Naive thymus-derived CD8-positive, alpha-beta T cell (primary cell): ENCODE measurements at regions not wholly inside any gene's neighbourhood (a gene's known extent, or its start where the extent isn't known, plus 50 kb on each side); places are given as distances from the start of the nearest gene placed in this dataset.
A peak's percentile ranks its signal among the peaks of the same experiment; 100 is the strongest.
"Not testable (repeated sequence)": the region's sequence is repeated elsewhere in the genome, so short reads cannot be mapped to it uniquely, and the experiment has no call there.

Experiments
- ATAC-seq, 2 donors: fragments of 150-1000 bp; cut with Tn5 transposase in 1 of 2; sonication (Bioruptor Pico), chemical (Tn5 transposase) in 1 of 2; 1 replicate in 1 of 2; 2 replicates in 1 of 2; pipeline ENCODE4 v1.10.0; 2021; ENCODE audit warnings: mild to moderate bottlenecking in 2 of 2, moderate library complexity in 2 of 2
- POLR2A ChIA-PET: fragments of 350-600 bp; sonication (Branson Sonifier 250); formaldehyde crosslinking; loops from one replicate; lab custom pipeline; 2021; ENCODE audit warnings: antibody characterized with exemption; lab: Charles Lee
- DNase-seq, 10 donors: peaks; one replicate each; pipeline versions ENCODE4 v3.0.0 to v3.0.0-alpha.2; 2020 to 2022
- H3K27ac Mint-ChIP-seq, 10 donors: one replicate each; pipeline ENCODE4 v1.8.0; 2020 to 2022; ENCODE audit warnings: mild to moderate bottlenecking in 10 of 10, mixed read lengths in 10 of 10, moderate library complexity in 4 of 10, inconsistent platforms in 1 of 10
- H3K27me3 Mint-ChIP-seq, 5 donors: one replicate each; pipeline ENCODE4 v1.8.0; 2021 to 2022; ENCODE audit warnings: mixed read lengths in 5 of 5
- H3K36me3 Mint-ChIP-seq, 3 donors: one replicate each; pipeline ENCODE4 v1.8.0; 2020 to 2022; ENCODE audit warnings: mixed read lengths in 3 of 3, mild to moderate bottlenecking in 2 of 3, inconsistent platforms in 1 of 3
- H3K4me1 Mint-ChIP-seq, 4 donors: one replicate each; pipeline ENCODE4 v1.8.0; 2021 to 2022; ENCODE audit warnings: mixed read lengths in 4 of 4
- H3K4me3 Mint-ChIP-seq, 10 donors: one replicate each; pipeline ENCODE4 v1.8.0; 2020 to 2022; ENCODE audit warnings: mild to moderate bottlenecking in 10 of 10, mixed read lengths in 10 of 10, moderate library complexity in 6 of 10, inconsistent platforms in 1 of 10
- H3K9me3 Mint-ChIP-seq, 9 donors: one replicate each; pipeline ENCODE4 v1.8.0; 2020 to 2022; ENCODE audit warnings: mixed read lengths in 9 of 9, mild to moderate bottlenecking in 3 of 9, inconsistent platforms in 1 of 9, moderate library complexity in 1 of 9

GRCh38 chr13:22770891-22771290 lies 409.9 kb upstream of the SGCG start:
- POLR2A ChIA-PET: no interaction called here
- no peak overlapping the region for H3K27ac Mint-ChIP-seq
- peaks cover 0 to 2% (median 0%) of the 10 kb centered on the region in 3 donors for H3K36me3 Mint-ChIP-seq
- no peak overlapping the region for H3K4me3 Mint-ChIP-seq
- H3K27me3 Mint-ChIP-seq: peaks cover 0 to 28% (median 5%) of the 10 kb centered on the region in 5 donors
- DNase-seq (no peak), ATAC-seq (no peak)
- H3K9me3 Mint-ChIP-seq: peaks cover 0 to 6% (median 0%) of the 10 kb centered on the region in 9 donors
- no peaks in the 10 kb centered on the region for H3K4me1 Mint-ChIP-seq

GRCh38 chr13:22773465-22773864 lies 407.3 kb upstream of the SGCG start:
- H3K36me3 Mint-ChIP-seq: peaks cover 0 to 2% (median 0%) of the 10 kb centered on the region in 3 donors
- POLR2A ChIA-PET: no interaction called here
- ATAC-seq: no peak

GRCh38 chr13:22776394-22777186 lies 404.2 kb upstream of the SGCG start:
- Mint-ChIP-seq H3K4me1 (no peaks in the 10 kb centered on the region), H3K36me3 (no peaks in the 10 kb centered on the region), H3K9me3 (peaks cover 0 to 7% (median 0%) of the 10 kb centered on the region in 9 donors), H3K27ac (no peak overlapping the region), H3K4me3 (no peak overlapping the region), H3K27me3 (peaks cover 0 to 32% (median 5%) of the 10 kb centered on the region in 5 donors)
- POLR2A ChIA-PET: no interaction called here
- ATAC-seq (no peak), DNase-seq (no peak)

More at GRCh38 chr13:22773465-22773864, 407.3 kb upstream of the SGCG start:
- no peak for DNase-seq
- Mint-ChIP-seq H3K4me1 (no peaks in the 10 kb centered on the region), H3K27ac (no peak overlapping the region), H3K27me3 (peaks cover 0 to 32% (median 5%) of the 10 kb centered on the region in 5 donors), H3K4me3 (no peak overlapping the region), H3K9me3 (peaks cover 0 to 7% (median 0%) of the 10 kb centered on the region in 9 donors)

- Mint-ChIP-seq H3K4me3 (no peak overlapping the region), H3K27me3 (peaks cover 0 to 32% (median 5%) of the 10 kb centered on the region in 5 donors), H3K4me1 (no peaks in the 10 kb centered on the region), H3K9me3 (peaks cover 0 to 7% (median 0%) of the 10 kb centered on the region in 9 donors), H3K27ac (no peak overlapping the region), H3K36me3 (no peaks in the 10 kb centered on the region)
- POLR2A ChIA-PET: no interaction called here
- DNase-seq: no peak
- no peak for ATAC-seq
Observed at GRCh38 chr13:22777207-22777606, 403.6 kb upstream of the SGCG start.

- H3K27me3 Mint-ChIP-seq: peaks cover 2 to 20% (median 6%) of the 10 kb centered on the region in 5 donors
- no peaks in the 10 kb centered on the region for H3K9me3 Mint-ChIP-seq
- POLR2A ChIA-PET: no interaction called here
- peaks cover 0 to 3% (median 0%) of the 10 kb centered on the region in 4 donors for H3K4me1 Mint-ChIP-seq
- no peak overlapping the region for H3K4me3 Mint-ChIP-seq
- H3K27ac Mint-ChIP-seq: no peak overlapping the region
- ATAC-seq: no peak
- H3K36me3 Mint-ChIP-seq: no peaks in the 10 kb centered on the region
- no peak for DNase-seq
Observed at GRCh38 chr13:22789027-22789593, 391.7 kb upstream of the SGCG start.

GRCh38 chr13:22789916-22790315 lies 390.9 kb upstream of the SGCG start:
- ATAC-seq: no peak
- Mint-ChIP-seq H3K4me1 (peaks cover 0 to 3% (median 0%) of the 10 kb centered on the region in 4 donors), H3K4me3 (no peak overlapping the region), H3K27me3 (peaks cover 2 to 21% (median 6%) of the 10 kb centered on the region in 5 donors), H3K9me3 (no peaks in the 10 kb centered on the region), H3K36me3 (no peaks in the 10 kb centered on the region), H3K27ac (peak overlapping the region in 1 of 10 donors; percentile 7)
- no peak for DNase-seq
- POLR2A ChIA-PET: no interaction called here

GRCh38 chr13:22793598-22794134 lies 387.1 kb upstream of the SGCG start:
- POLR2A ChIA-PET: no interaction called here

GRCh38 chr13:22800526-22801401 lies 380.0 kb upstream of the SGCG start:
- Mint-ChIP-seq H3K27ac (no peak overlapping the region), H3K4me1 (peaks cover 0 to 1% (median 0%) of the 10 kb centered on the region in 4 donors), H3K27me3 (peaks cover 8 to 22% (median 11%) of the 10 kb centered on the region in 5 donors), H3K4me3 (no peak overlapping the region), H3K36me3 (no peaks in the 10 kb centered on the region), H3K9me3 (peaks cover 0 to 4% (median 0%) of the 10 kb centered on the region in 9 donors)
- POLR2A ChIA-PET: no interaction called here
- no peak for DNase-seq
- ATAC-seq: no peak

More at GRCh38 chr13:22793598-22794134, 387.1 kb upstream of the SGCG start:
- peaks cover 0 to 3% (median 0%) of the 10 kb centered on the region in 4 donors for H3K4me1 Mint-ChIP-seq
- no peak overlapping the region for H3K27ac Mint-ChIP-seq
- peaks cover 5 to 32% (median 9%) of the 10 kb centered on the region in 5 donors for H3K27me3 Mint-ChIP-seq
- no peak for DNase-seq
- ATAC-seq: no peak
- no peak overlapping the region for H3K4me3 Mint-ChIP-seq
- H3K9me3 Mint-ChIP-seq: peaks cover 0 to 2% (median 0%) of the 10 kb centered on the region in 9 donors
- H3K36me3 Mint-ChIP-seq: no peaks in the 10 kb centered on the region

GRCh38 chr13:22801402-22802003 lies 379.3 kb upstream of the SGCG start:
- ATAC-seq (no peak), DNase-seq (no peak)
- H3K9me3 Mint-ChIP-seq: peaks cover 0 to 4% (median 0%) of the 10 kb centered on the region in 9 donors
- H3K27me3 Mint-ChIP-seq: peaks cover 8 to 22% (median 11%) of the 10 kb centered on the region in 5 donors
- POLR2A ChIA-PET: no interaction called here
- H3K4me1 Mint-ChIP-seq: peaks cover 0 to 1% (median 0%) of the 10 kb centered on the region in 4 donors
- H3K27ac Mint-ChIP-seq: no peak overlapping the region
- H3K4me3 Mint-ChIP-seq: no peak overlapping the region
- H3K36me3 Mint-ChIP-seq: no peaks in the 10 kb centered on the region

- ATAC-seq (no peak), DNase-seq (no peak)
- POLR2A ChIA-PET: no interaction called here
- Mint-ChIP-seq H3K9me3 (peaks cover 0 to 4% (median 0%) of the 10 kb centered on the region in 9 donors), H3K36me3 (no peaks in the 10 kb centered on the region), H3K4me1 (peaks cover 0 to 4% (median 0%) of the 10 kb centered on the region in 4 donors), H3K27ac (no peak overlapping the region), H3K27me3 (peaks cover 0 to 10% (median 2%) of the 10 kb centered on the region in 5 donors), H3K4me3 (no peak overlapping the region)
Observed at GRCh38 chr13:22812793-22813192, 368.0 kb upstream of the SGCG start.

GRCh38 chr13:22813531-22814377 lies 367.0 kb upstream of the SGCG start:
- DNase-seq, H3K4me3 Mint-ChIP-seq, POLR2A ChIA-PET, H3K4me1 Mint-ChIP-seq, H3K36me3 Mint-ChIP-seq, H3K9me3 Mint-ChIP-seq, ATAC-seq: not testable (repeated sequence)
- Mint-ChIP-seq H3K27me3 (peaks cover 0 to 10% (median 2%) of the 10 kb centered on the region in 5 donors), H3K27ac (peak overlapping the region in 1 of 10 donors; percentile 31)
